Activated CD8-positive, alpha-beta memory T cell treated with anti-CD3 and anti-CD28 coated beads, Interleukin-2, amount 10 ng/mL, durations not matched to agents 7 days and 5 days (primary cell): ENCODE measurements at regions not wholly inside any gene's neighbourhood (a gene's known extent, or its start where the extent isn't known, plus 50 kb on each side); places are given as distances from the start of the nearest gene placed in this dataset.
"Not testable (repeated sequence)": the region's sequence is repeated elsewhere in the genome, so short reads cannot be mapped to it uniquely, and the experiment has no call there.

Experiments used
- ATAC-seq: fragments of 150-1000 bp; cut with Tn5 transposase; one replicate; pipeline ENCODE4 v1.10.0; 2021; ENCODE audit warnings: moderate library complexity
- CTCF ChIA-PET: fragments of 350-600 bp; sonication (Branson Sonifier 250); formaldehyde crosslinking; loops from one replicate; lab custom pipeline; 2021; ENCODE audit warnings: antibody characterized with exemption; lab: Charles Lee
- DNase-seq: peaks from one replicate; pipeline ENCODE4 v3.0.0-alpha.2; 2020
- H3K27ac Mint-ChIP-seq: one replicate; pipeline ENCODE4 v1.8.0; 2021; ENCODE audit warnings: mild to moderate bottlenecking, mixed read lengths
- H3K27me3 Mint-ChIP-seq: one replicate; pipeline ENCODE4 v1.8.0; 2021; ENCODE audit warnings: mixed read lengths
- H3K36me3 Mint-ChIP-seq: one replicate; pipeline ENCODE4 v1.8.0; 2021; ENCODE audit warnings: mild to moderate bottlenecking, mixed read lengths
- H3K4me1 Mint-ChIP-seq: one replicate; pipeline ENCODE4 v1.8.0; 2021; ENCODE audit warnings: mixed read lengths
- H3K4me3 Mint-ChIP-seq: one replicate; pipeline ENCODE4 v1.8.0; 2021; ENCODE audit warnings: mild to moderate bottlenecking, moderate library complexity, mixed read lengths
- H3K9me3 Mint-ChIP-seq: one replicate; pipeline ENCODE4 v1.8.0; 2022; ENCODE audit warnings: low read depth, mixed read lengths

- H3K4me1 Mint-ChIP-seq: no peaks in the 10 kb centered on the region
- DNase-seq: no peak
- no peaks in the 10 kb centered on the region for H3K27me3 Mint-ChIP-seq
- H3K27ac Mint-ChIP-seq: no peak overlapping the region
- H3K9me3 Mint-ChIP-seq: peaks cover 18% of the 10 kb centered on the region
- ATAC-seq: no peak
- H3K4me3 Mint-ChIP-seq: no peak overlapping the region
- no peaks in the 10 kb centered on the region for H3K36me3 Mint-ChIP-seq
- CTCF ChIA-PET: no interaction called here
Measured at GRCh38 chr18:38241736-38242135, 676.1 kb upstream of the CELF4 start.

- no peak overlapping the region for H3K4me3 Mint-ChIP-seq
- H3K27me3 Mint-ChIP-seq: no peaks in the 10 kb centered on the region
- H3K27ac Mint-ChIP-seq: no peak overlapping the region
Measured at GRCh38 chr18:38241216-38241615, 675.6 kb upstream of the CELF4 start.

GRCh38 chr18:38239606-38240005 is 674.0 kb upstream of the CELF4 start:
- Mint-ChIP-seq H3K27ac (no peak overlapping the region), H3K36me3 (no peaks in the 10 kb centered on the region), H3K27me3 (no peaks in the 10 kb centered on the region), H3K4me3 (no peak overlapping the region), H3K9me3 (peaks cover 18% of the 10 kb centered on the region), H3K4me1 (no peaks in the 10 kb centered on the region)
- CTCF ChIA-PET: no interaction called here
- ATAC-seq (no peak), DNase-seq (no peak)

More at GRCh38 chr18:38241216-38241615, 675.6 kb upstream of the CELF4 start:
- H3K4me1 Mint-ChIP-seq: no peaks in the 10 kb centered on the region
- ATAC-seq (no peak), DNase-seq (no peak)
- H3K36me3 Mint-ChIP-seq: no peaks in the 10 kb centered on the region
- CTCF ChIA-PET: no interaction called here
- peaks cover 18% of the 10 kb centered on the region for H3K9me3 Mint-ChIP-seq

- CTCF ChIA-PET: no interaction called here
- no peak for DNase-seq
- peaks cover 14% of the 10 kb centered on the region for H3K9me3 Mint-ChIP-seq
- no peaks in the 10 kb centered on the region for H3K4me1 Mint-ChIP-seq
- H3K27ac Mint-ChIP-seq: no peak overlapping the region
- no peaks in the 10 kb centered on the region for H3K27me3 Mint-ChIP-seq
- no peak overlapping the region for H3K4me3 Mint-ChIP-seq
- no peak for ATAC-seq
- H3K36me3 Mint-ChIP-seq: no peaks in the 10 kb centered on the region
Measured at GRCh38 chr18:38237796-38238195, 672.2 kb upstream of the CELF4 start.

- DNase-seq: no peak
- H3K27me3 Mint-ChIP-seq: no peaks in the 10 kb centered on the region
- H3K27ac Mint-ChIP-seq: no peak overlapping the region
- no peaks in the 10 kb centered on the region for H3K4me1 Mint-ChIP-seq
- no peak overlapping the region for H3K4me3 Mint-ChIP-seq
- H3K9me3 Mint-ChIP-seq: peaks cover 9% of the 10 kb centered on the region
- CTCF ChIA-PET: no interaction called here
- ATAC-seq: no peak
- no peaks in the 10 kb centered on the region for H3K36me3 Mint-ChIP-seq
Measured at GRCh38 chr18:38221476-38222100, 656.0 kb upstream of the CELF4 start.

- CTCF ChIA-PET: no interaction called here
- Mint-ChIP-seq H3K27ac (no peak overlapping the region), H3K9me3 (peaks cover 4% of the 10 kb centered on the region), H3K4me3 (no peak overlapping the region), H3K36me3 (no peaks in the 10 kb centered on the region), H3K27me3 (no peaks in the 10 kb centered on the region), H3K4me1 (no peaks in the 10 kb centered on the region)
- ATAC-seq (no peak), DNase-seq (no peak)
Measured at GRCh38 chr18:38198956-38199355, 633.4 kb upstream of the CELF4 start.

- H3K27ac Mint-ChIP-seq: no peak overlapping the region
- H3K27me3 Mint-ChIP-seq: no peaks in the 10 kb centered on the region
- CTCF ChIA-PET: no interaction called here
- no peak for DNase-seq
- no peaks in the 10 kb centered on the region for H3K4me1 Mint-ChIP-seq
- no peak overlapping the region for H3K4me3 Mint-ChIP-seq
- ATAC-seq: no peak
- no peaks in the 10 kb centered on the region for H3K36me3 Mint-ChIP-seq
- peaks cover 4% of the 10 kb centered on the region for H3K9me3 Mint-ChIP-seq
Measured at GRCh38 chr18:38198526-38198925, 632.9 kb upstream of the CELF4 start.

GRCh38 chr18:38186491-38186890 is 620.9 kb upstream of the CELF4 start:
- no peaks in the 10 kb centered on the region for H3K4me1 Mint-ChIP-seq
- no peaks in the 10 kb centered on the region for H3K36me3 Mint-ChIP-seq
- CTCF ChIA-PET: no interaction called here
- DNase-seq (no peak), ATAC-seq (no peak)
- H3K9me3 Mint-ChIP-seq: peaks cover 6% of the 10 kb centered on the region
- H3K27me3 Mint-ChIP-seq: no peaks in the 10 kb centered on the region
- H3K4me3 Mint-ChIP-seq: no peak overlapping the region
- H3K27ac Mint-ChIP-seq: no peak overlapping the region

- Mint-ChIP-seq H3K4me1 (no peaks in the 10 kb centered on the region), H3K27me3 (no peaks in the 10 kb centered on the region), H3K4me3 (no peak overlapping the region), H3K27ac (no peak overlapping the region), H3K36me3 (no peaks in the 10 kb centered on the region), H3K9me3 (peaks cover 4% of the 10 kb centered on the region)
- CTCF ChIA-PET: no interaction called here
- no peak for ATAC-seq
- DNase-seq: no peak
Measured at GRCh38 chr18:38174594-38174993, 609.0 kb upstream of the CELF4 start.

- H3K36me3 Mint-ChIP-seq: no peaks in the 10 kb centered on the region
- CTCF ChIA-PET: no interaction called here
- H3K9me3 Mint-ChIP-seq: no peaks in the 10 kb centered on the region
- DNase-seq (no peak), ATAC-seq (no peak)
- H3K27ac Mint-ChIP-seq: no peak overlapping the region
- H3K27me3 Mint-ChIP-seq: no peaks in the 10 kb centered on the region
- H3K4me3 Mint-ChIP-seq: no peak overlapping the region
- no peaks in the 10 kb centered on the region for H3K4me1 Mint-ChIP-seq
Measured at GRCh38 chr18:38174173-38174572, 608.6 kb upstream of the CELF4 start.

GRCh38 chr18:38170845-38171244 is 605.2 kb upstream of the CELF4 start:
- no peaks in the 10 kb centered on the region for H3K27me3 Mint-ChIP-seq
- no peak overlapping the region for H3K4me3 Mint-ChIP-seq
- no peak for DNase-seq
- CTCF ChIA-PET: no interaction called here
- H3K9me3 Mint-ChIP-seq: no peaks in the 10 kb centered on the region
- ATAC-seq: no peak
- no peaks in the 10 kb centered on the region for H3K36me3 Mint-ChIP-seq
- H3K27ac Mint-ChIP-seq: no peak overlapping the region
- no peaks in the 10 kb centered on the region for H3K4me1 Mint-ChIP-seq

- Mint-ChIP-seq H3K4me3 (no peak overlapping the region), H3K9me3 (peaks cover 2% of the 10 kb centered on the region), H3K27me3 (no peaks in the 10 kb centered on the region), H3K36me3 (no peaks in the 10 kb centered on the region), H3K27ac (no peak overlapping the region), H3K4me1 (no peaks in the 10 kb centered on the region)
- ATAC-seq: no peak
- CTCF ChIA-PET: no interaction called here
- no peak for DNase-seq
Measured at GRCh38 chr18:38167623-38168022, 602.0 kb upstream of the CELF4 start.

GRCh38 chr18:38153116-38153515 is 587.5 kb upstream of the CELF4 start:
- ATAC-seq, CTCF ChIA-PET, H3K4me3 Mint-ChIP-seq, DNase-seq, H3K4me1 Mint-ChIP-seq, H3K27ac Mint-ChIP-seq, H3K36me3 Mint-ChIP-seq, H3K27me3 Mint-ChIP-seq: not testable (repeated sequence)
- H3K9me3 Mint-ChIP-seq: peaks cover 19% of the 10 kb centered on the region

- Mint-ChIP-seq H3K4me1 (no peaks in the 10 kb centered on the region), H3K9me3 (peaks cover 2% of the 10 kb centered on the region), H3K27ac (no peak overlapping the region), H3K27me3 (no peaks in the 10 kb centered on the region), H3K4me3 (no peak overlapping the region), H3K36me3 (no peaks in the 10 kb centered on the region)
- ATAC-seq (no peak), DNase-seq (no peak)
- CTCF ChIA-PET: interaction anchor here (0.8 kb wide), 1 partner anchor 78 kb away, joined by 3 read pairs; no protein-coding TSS in a partner anchor
Measured at GRCh38 chr18:38116716-38117115, 551.1 kb upstream of the CELF4 start.

- Mint-ChIP-seq H3K36me3 (no peaks in the 10 kb centered on the region), H3K4me3 (no peak overlapping the region)
Measured at GRCh38 chr18:38115201-38115600, 549.6 kb upstream of the CELF4 start.

More at GRCh38 chr18:38115201-38115600, 549.6 kb upstream of the CELF4 start:
- Mint-ChIP-seq H3K4me1 (no peaks in the 10 kb centered on the region), H3K27ac (no peak overlapping the region), H3K9me3 (peaks cover 5% of the 10 kb centered on the region), H3K27me3 (no peaks in the 10 kb centered on the region)
- ATAC-seq: no peak
- DNase-seq: no peak
- CTCF ChIA-PET: no interaction called here
